Glomerular visceral epithelial cell (primary cell): ENCODE measurements at regions not wholly inside any gene's neighbourhood (a gene's known extent, or its start where the extent isn't known, plus 50 kb on each side); places are given as distances from the start of the nearest gene placed in this dataset.
"Not testable (repeated sequence)": the region's sequence is repeated elsewhere in the genome, so short reads cannot be mapped to it uniquely, and the experiment has no call there.

Experiments
- DNase-seq: peaks from one replicate; pipeline ENCODE4 v3.0.0-alpha.2; 2016; ENCODE audit errors: extremely low spot score

DNA sequence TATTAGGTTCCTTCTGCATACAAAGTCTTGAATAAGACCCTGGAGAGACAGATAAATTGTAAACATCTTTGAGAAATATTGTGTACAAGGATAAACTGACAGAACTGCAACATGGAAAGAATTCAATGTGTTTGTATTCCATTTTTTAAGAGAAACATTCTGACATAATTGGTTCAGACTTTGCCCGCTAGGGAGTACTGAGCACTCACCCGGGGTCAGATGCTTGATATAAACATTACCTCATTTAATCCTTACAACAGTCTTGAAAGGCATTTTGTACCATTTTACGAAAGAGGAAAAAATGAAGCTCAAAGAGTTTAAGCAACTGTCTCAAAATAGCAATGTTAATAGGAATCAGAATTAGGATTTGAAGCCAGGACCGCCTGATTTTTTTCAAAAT is 416.7 kb upstream of the CRIM1 start:
- no peak for DNase-seq

DNA sequence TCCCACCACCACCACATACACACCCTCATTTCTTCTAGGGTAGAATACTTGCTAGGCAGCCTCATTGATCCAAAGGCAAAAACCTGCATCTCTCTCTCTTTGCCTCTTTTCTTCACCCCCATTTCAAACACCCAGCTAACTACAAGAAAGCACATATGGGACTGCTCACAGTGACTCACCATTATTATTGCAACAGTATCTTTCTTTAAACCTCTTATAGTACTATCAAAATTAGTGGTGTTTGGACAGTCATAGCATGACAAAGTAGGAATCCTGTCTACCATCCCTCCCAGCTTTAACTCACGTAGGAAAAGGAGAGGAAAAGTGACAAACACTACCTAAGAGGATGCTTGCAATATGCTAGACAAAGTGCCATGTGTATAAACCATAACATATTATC is 422.5 kb upstream of the CRIM1 start:
- DNase-seq, result no peak

DNA sequence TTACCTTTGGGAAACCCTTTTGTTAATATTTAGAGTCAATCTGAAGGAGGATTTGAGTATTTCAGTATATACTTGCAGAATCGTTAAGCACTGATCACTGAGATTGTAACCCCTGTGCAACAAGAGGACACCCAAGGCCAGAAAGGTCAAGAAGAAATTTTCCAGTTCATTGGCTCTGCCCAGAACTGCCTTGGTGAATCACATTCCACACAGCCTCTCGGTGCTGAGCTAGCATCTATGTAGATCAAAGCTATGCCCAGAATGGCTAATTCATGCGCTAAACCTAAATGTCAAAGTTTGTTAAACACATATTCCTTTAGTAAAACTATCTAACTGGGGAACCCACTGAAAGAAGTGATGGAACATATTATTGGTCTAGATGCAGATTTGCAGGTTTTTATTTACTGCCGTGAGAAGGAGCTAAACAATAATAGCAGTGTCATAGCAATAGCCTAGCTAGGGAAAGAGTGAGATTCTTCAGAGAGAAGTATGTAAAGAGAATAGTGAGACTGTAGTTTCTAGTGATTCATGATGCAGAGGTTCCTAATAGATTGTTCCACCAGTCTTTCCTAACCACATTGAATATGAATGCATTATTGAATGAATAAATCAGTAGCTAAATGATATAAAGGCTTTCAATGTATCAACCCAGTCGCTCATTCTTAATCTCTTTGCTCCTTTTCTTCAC is 423.2 kb upstream of the CRIM1 start:
- DNase-seq, result no peak

DNA sequence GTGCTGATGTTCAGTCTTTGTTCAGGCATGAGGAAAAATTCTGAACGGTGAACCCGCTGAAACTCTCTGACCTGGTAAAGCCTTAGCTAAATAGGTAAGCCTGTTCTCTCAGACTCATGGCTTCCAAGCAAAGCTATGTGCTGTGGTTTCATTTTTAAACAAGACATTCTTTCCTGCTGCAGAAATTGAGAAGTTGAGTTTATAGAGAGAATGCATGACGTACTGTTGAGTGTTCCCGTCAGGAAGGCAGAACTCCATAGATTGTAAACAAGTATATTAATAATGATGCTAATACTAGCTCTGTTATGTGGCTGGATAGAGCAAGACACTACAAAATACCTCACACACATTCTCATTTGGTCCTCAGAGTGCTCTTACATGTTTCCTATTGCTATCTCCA is 424.0 kb upstream of the CRIM1 start:
- DNase-seq, result no peak

DNA sequence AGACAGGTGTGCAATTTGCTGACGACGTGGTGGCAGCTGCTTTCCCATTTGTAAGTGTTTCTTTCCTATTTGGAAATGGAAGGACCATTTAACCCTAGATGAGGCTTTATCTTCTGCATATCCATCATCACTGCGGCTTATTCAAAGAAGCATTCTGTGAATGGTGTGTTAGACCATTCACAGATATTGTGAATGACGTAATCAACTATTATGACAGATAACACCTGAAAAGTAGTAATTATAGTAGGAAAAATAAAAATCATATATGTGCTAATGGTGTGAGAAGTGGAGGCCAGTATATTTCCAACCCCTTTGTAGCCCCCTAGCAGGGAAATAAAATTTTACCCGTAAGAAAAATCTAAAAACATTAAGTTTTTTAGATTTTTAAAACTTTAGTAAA is 424.5 kb upstream of the CRIM1 start:
- no peak for DNase-seq

DNA sequence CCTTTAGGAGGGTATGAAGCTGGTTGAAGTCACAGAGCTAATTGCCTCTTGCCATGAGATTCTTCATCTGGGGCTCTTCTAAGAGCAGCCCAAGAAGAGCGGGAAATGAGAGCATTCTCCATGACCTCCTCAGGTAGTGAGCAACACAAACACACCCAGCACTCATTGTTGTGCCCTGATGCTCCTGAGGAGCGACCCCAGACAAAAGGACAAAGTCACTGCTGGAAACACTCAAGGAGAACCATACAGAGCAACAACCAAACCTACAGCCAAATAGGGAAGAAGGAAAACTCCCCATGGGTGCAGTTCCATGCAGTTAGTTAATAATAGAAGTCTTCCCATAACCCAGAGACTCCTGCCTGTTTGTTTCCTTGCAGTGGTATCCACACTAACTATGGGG is 426.0 kb upstream of the CRIM1 start:
- DNase-seq, result no peak

DNA sequence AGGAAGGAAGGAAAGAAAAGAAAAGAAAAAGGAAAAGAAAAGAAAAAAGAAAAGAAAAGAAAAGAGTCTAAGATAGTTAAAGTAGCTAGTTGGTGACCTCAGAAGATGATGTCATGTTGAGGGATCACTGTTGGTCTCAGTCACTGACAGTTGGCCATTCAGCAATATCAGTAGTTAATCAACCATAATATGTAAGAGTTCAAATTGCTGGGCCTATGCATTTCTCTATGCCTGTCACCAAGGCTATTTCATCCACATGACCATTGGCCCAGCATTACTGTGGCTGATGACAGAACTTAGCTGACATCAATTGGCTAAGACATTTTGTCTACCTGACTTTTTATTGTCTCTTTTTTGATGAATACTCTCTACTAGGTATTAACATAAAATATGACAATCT is 435.5 kb upstream of the CRIM1 start:
- DNase-seq, result no peak

DNA sequence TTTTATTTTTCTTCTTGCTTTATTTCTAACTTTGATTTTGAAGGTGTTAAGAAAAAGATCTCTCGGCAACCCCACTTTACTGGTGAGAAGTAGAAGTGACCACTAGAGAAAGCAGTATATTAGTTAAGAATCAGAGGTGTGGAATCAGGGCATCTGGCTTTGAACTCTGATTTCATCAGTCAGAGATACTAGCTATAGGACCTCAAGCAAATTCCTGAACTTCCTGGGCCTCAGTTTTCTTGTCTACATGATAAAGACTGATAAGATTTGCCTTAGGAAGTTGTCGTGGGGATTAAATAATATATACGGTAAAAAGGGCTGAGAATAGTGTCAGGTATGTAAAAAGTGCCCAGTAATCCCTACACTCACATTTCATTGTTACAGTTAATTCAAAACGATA is 440.3 kb upstream of the CRIM1 start:
- no peak for DNase-seq

DNA sequence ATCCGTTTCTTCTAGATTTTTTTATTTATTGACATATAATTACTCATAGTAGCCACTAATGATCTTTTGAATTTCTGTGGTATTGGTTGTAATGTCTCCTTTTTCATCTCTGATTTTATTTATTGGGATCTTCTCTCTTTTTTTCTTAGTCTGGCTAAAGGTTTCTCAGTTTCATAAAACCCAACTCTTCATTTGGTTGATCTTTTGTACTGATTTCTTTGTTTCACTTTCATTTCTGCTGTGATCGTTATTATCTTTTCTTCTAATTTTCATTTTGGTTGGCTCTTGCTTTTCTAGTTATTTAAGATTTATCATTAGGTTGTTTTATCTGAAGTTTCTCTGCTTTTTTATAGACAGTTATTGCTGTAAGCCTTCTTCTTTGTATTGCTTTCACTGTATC is 463.6 kb upstream of the CRIM1 start:
- no peak for DNase-seq

DNA sequence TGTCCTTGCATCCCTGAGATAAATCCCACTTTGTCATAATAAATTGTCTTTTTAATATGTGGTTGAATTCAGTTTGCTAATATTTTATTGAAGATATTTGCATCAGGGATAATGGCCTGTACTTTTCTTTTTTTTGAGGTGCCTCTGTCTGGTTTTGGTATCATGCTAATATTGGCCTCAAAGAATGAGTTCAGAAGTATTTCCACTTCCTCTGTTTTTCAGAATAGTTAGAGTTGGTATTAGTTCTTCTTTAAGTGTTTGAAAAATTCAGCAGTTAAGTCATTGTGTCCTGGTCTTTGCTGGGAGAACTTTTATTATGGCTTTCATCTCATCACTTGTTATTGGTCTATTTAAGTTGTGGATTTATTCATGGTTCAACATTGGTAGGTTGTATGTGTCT is 464.1 kb upstream of the CRIM1 start:
- no peak for DNase-seq

DNA sequence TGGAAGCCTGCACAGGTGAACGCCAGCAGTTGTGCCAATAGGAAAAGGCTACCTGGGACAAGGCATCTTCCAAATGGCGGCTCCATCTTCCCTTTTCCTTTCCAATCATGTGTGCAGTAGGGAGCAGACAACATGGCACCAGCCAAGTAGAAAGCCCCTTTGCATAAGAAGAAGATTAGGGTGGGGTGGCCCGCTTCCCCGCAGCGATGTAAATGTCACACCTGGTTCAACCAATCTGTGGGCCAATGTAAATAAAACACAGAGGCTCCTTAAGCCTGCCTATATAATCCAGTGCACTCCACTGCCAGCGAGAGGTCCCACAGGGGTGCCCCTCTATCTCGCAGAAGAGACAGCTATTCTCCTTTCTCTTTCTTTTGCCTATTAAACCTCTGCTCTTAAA is 468.4 kb upstream of the CRIM1 start:
- DNase-seq, result no peak

DNA sequence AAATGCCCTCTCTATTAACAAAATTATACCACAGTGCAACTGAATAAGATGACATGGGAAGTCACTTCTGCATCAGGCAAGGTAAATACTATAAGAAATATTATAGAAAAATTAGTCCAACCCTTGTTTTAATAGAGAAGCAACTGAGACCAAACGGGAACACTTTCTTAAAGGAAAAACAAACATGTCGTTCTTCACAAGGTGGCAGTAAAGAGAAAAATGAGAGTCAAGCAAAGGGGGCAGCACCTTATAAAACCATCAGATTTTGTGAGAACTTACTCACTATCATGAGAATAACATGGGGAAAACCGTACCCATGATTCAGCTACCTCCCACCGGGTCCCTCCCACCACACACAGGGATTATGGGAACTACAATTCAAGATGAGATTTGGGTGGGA is 481.7 kb upstream of the CRIM1 start:
- DNase-seq, result no peak

DNA sequence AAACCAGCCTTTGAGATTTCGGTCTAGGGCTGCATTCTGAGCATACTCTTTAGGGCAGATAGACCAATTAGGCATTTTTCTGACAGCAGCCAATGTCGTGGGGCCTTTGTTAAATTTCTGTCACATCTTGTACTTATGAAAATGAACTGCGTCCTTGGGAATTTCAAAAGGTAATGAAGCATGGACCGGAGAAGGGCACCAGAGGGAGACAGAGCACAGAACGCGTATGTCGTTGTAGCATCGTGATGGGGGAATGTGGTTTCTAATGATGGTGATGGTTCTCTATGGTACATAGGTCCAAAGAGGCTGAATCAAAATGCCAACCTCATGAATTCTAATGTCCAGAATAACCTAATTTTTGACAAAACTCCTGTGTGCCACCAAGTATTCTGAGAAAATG is 483.9 kb upstream of the CRIM1 start:
- DNase-seq, result no peak

DNA sequence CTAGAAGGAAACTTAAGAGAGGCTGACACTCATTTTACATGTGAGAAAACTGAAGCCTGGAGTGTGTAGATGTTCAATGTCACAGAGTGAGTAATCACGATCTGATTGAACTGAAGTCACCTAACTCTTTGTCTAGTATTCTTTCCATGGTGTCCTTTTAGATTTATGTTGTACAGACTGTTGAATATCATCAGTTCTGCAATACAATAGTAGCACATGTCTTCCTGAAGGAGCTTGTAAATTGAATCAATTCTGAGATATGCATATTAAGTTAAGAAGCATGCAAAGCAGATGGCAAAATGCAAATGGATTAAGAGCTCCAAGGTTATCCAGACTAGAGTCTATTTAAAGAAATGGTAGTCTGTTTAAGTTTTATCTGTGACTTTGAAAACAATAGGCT is 484.9 kb upstream of the CRIM1 start:
- DNase-seq, result no peak

DNA sequence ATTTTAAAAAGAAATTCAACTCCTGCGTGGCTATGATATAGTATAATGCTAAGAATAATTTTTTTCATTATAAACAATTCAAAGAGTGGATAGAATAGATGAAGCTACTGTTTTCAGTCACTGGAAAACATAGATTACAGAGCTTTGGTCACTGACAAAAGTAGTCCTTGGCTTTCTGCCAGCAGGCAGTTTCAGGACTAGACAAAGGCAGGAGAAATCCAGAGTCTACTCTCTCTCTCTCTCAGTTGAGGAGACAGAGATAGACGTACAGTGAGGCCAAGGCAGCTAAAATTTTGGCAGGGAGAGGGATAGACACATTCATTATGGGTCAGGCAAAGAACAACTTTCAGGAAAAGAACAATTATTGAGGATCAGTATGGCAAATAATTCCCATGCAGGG is 491.4 kb upstream of the CRIM1 start:
- no peak for DNase-seq

DNA sequence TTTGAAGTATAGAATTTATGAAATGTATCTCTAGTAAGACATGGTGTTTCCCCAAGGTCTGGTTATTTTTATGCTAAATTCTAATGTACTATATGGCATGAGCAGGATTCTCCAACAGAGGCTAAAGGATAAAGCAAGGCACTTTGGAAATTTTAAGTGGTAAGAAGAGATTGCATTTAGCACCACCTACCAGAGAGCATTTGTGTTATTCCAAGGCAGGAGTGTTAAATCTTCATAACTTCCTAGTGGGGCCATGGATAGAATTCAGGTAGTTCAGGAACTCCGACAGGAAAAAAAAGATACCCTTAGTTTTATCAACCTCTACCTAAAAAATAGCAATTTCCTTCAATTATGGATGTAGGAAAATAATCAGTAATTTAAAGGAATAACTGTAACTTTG is 497.4 kb upstream of the CRIM1 start:
- DNase-seq, result no peak

DNA sequence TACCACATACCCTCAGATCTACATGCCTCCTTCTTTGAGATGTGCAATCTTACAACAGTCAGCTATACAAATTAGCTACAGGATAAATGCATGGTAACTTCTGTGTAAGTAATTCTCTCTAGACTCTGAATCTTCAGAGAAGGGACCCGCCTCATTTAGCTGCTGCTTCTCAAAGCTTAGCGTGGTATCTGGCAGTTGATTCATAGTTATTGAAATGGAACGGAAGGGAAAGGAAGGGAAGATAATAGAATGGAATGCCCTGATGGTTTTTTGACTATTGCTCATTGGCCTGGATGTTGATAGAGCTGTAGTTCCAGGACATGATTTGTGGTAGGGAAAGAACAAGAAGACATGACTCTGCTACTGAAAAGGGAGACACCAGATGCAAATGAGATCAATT is 498.1 kb upstream of the CRIM1 start:
- DNase-seq, result peak; percentile 47

DNA sequence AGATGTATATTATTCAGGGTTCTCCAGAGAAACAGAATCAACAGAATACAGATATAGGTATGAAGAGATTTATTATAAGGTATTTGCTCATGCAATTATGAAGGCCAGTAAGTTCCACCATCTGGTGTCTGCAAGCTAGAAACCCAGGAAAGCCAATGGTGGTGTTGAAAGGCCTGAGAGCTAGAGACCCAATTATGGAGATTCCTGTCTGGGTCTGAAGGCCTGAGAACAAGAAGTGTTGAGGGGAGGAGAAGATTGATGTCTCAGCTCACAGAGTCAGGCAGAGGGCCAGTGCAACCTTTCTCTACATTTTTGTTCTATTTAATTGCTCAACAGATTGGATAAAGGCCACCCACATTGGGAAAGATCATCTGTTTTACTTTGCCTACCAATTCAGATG is 524.2 kb upstream of the CRIM1 start:
- no peak for DNase-seq

DNA sequence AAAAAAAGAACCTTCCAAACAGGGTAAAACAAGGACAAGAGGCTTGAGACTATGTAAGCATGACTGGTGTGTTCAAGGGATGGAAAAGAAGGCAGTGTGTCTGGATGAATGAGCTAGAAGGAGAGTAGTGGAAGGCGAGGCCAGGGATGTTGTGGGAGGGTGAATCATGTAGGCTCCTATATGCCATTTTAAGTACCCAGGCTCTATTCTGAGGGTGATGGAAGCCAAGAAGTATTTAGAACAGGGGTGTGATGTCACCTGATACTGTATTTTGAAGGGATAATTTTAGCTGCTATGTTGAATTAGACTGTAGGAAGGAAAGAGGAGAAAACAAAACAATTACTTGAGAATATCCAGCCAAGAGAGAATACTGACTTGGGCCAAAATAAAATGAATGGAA is 524.7 kb upstream of the CRIM1 start:
- DNase-seq, result no peak

DNA sequence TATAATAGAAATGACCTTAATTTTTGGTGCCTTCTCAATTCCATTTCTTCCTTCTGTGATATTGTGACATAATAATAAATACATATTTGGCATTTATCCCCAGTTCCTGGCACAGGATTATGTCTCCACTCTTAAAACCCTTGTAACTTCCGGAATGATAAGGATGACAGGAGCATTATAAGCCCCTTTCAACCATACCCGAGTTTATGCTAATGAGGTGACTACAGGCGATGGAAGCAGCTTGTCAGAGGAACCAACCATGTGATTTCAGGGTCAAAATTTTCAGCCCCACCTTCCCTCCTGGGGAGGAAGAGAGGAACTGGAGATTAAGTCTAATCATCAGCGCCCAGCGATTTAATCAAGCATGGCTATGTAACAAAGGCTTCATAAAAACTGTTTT is 528.5 kb upstream of the CRIM1 start:
- DNase-seq, result no peak

DNA sequence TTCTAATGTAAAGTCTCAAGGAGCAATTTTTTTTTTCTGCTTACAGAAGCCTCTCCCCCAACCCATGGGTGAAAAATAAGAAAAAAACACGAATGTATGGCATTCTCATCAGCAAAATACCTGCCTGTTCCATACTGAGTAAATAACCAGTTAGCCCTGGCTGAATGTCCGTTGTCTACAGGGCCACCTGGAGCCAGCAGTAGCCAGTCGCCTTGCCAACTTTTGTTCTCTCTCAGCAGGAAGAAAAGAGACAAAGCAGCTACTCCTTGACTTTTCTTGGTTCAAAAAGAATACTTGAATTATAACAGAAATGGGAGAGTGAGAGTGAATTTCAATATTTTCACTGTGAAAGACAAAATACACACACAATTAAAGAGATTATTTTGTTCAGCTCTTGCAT is 532.9 kb upstream of the CRIM1 start:
- DNase-seq, result no peak

DNA sequence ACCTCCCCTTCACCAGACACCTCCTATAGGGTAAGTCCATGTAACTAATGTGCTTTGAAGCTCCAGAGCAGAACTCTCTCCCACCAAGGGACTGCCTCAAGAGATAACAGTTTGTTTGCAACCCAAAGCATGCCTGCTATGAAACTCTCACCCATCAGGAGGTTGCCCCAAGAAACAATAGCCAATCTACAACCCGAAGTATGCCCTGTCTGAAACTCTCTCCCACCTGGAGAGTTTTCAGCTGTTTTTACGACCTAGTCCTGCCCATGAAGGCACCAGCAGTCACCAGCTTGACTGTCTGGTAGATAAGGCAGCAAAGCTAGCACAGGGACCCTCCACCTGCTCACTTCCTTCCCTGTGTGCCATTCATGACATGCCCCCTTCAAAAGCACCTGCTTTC is 533.9 kb upstream of the CRIM1 start:
- DNase-seq, result no peak

DNA sequence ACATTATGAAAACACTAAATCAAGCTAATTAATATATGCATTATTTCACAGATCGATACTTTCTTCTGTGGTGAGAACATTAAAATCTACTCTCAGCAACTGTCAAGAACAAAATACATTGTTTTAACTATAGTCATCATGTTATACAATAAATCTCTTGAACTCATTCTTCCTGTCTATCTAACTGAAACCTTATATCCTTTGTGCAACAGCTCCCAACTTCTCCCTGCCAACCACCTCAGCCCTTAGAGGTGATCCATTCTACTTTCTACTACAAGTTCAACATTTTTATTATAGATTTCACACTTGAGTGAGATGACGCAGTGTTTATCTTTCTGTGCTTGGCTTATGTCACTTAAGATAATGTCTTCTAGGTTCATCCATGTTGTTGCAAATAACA is 535.2 kb upstream of the CRIM1 start:
- no peak for DNase-seq

DNA sequence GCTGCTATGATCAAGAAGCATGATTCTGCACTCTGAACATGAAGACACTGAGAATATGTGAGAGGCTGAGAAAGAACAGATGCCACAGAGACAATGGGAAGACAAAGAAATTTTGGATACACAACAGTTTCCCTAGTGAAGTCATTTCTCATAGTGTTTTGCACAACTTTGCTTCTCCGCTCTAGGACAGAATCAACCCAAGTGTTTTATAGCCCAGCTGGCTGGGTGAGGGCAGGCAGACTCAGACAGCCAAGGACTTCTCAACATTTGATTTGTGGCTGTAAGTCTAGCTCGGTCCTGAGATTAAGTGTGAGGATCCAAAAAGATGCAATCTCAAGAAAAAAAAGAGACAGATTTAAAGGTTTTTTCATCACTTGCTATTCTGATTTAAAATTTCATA is 536.5 kb upstream of the CRIM1 start:
- DNase-seq, result no peak

DNA sequence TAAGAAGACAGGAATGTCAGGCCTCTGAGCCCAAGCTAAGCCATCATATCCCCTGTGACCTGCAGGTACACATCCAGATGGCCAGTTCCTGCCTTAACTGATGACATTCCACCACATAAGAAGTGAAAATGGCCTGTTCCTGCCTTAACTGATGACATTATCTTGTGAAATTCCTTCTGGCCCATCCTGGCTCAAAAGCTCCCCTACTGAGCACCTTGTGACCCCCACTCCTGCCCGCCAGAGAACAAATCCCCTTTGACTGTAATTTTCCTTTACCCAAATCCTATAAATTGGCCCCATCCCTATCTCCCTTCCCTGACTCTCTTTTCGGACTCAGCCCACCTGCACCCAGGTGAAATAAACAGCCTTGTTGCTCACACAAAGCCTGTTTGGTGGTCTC is 537.2 kb upstream of the CRIM1 start:
- not testable (repeated sequence) for DNase-seq
